Panc1 (cell line): ENCODE measurements at regions not wholly inside any gene's neighbourhood (a gene's known extent, or its start where the extent isn't known, plus 50 kb on each side); places are given as distances from the start of the nearest gene placed in this dataset.

Experiments used
- ATAC-seq: fragments of 200-7000 bp; cut with Tn5 transposase; 2 replicates; pipeline ENCODE4 v1.9.1; 2020; ENCODE audit warnings: mild to moderate bottlenecking, moderate library complexity
- BruUV-seq: library from RNA; stranded (reverse); fragments of 400-500 nt; replicated peaks from 2 replicates; lab custom pipeline; 2021; lab: Mats Ljungman, UMichigan
- CTCF ChIA-PET: fragments of 300-600 bp; sonication (Branson Sonifier 250); formaldehyde crosslinking; loops from one replicate; lab custom pipeline; 2022; ENCODE audit warnings: antibody characterized with exemption; lab: Charles Lee
- POLR2A ChIA-PET: fragments of 300-600 bp; sonication (Branson Sonifier 250); formaldehyde crosslinking; loops from one replicate; lab custom pipeline; 2022; ENCODE audit warnings: antibody characterized with exemption; lab: Charles Lee
- DNase-seq: peaks from one replicate; pipeline ENCODE4 v3.0.0-alpha.2; 2010; ENCODE audit warnings: low read depth, low spot score
- H3K27ac ChIP-seq: 2 replicates; pipeline ENCODE4 v1.5.1; 2011; ENCODE audit warnings: mild to moderate bottlenecking, low read length, inconsistent platforms
- H3K27me3 ChIP-seq: fragments of 200-500 bp; sonication (Bioruptor generic); 2 replicates; pipeline ENCODE4 v1.6.0; 2014; ENCODE audit warnings: low read length, inconsistent platforms; ENCODE audit not compliant: control insufficient read depth, insufficient read depth
- H3K36me3 ChIP-seq: fragments of 200-500 bp; sonication (Bioruptor generic); 2 replicates; pipeline ENCODE4 v1.5.1; 2014; ENCODE audit warnings: inconsistent platforms, mild to moderate bottlenecking, low read length, moderate library complexity; ENCODE audit not compliant: control insufficient read depth, insufficient read depth
- H3K4me1 ChIP-seq: 2 replicates; pipeline ENCODE4 v1.5.1; 2011; ENCODE audit warnings: inconsistent platforms, mild to moderate bottlenecking, low read length, moderate library complexity; ENCODE audit not compliant: control insufficient read depth, insufficient read depth
- H3K4me3 ChIP-seq, 2 experiments: 2 replicates each; pipeline ENCODE4 v1.5.1; 2011 to 2012; ENCODE audit warnings: low read depth in 2 of 2, low read length in 2 of 2, mild to moderate bottlenecking in 2 of 2, inconsistent platforms in 1 of 2, moderate library complexity in 1 of 2
- H3K9me3 ChIP-seq: fragments of 200-500 bp; sonication (Bioruptor generic); 2 replicates; pipeline ENCODE4 v1.5.1; 2014; ENCODE audit warnings: low read depth, mild to moderate bottlenecking, inconsistent platforms, low read length, moderate library complexity; ENCODE audit not compliant: control insufficient read depth, insufficient read depth
- CTCF ChIP-seq: fragments of 450-650 bp; IDR thresholded peaks from 2 replicates; pipeline ENCODE4 v1.5.1; 2017; ENCODE audit warnings: mild to moderate bottlenecking
- POLR2AphosphoS5 ChIP-seq: IDR thresholded peaks from 2 replicates; pipeline ENCODE4 v1.6.1; 2012; ENCODE audit warnings: mild to moderate bottlenecking, low read depth, low read length, moderate library complexity
- REST ChIP-seq, 2 experiments: IDR thresholded peaks; 2 replicates each; pipeline ENCODE4 v1.6.1; 2011 to 2012; ENCODE audit warnings: low read depth in 2 of 2, control low read depth in 1 of 2, low read length in 1 of 2, mild to moderate bottlenecking in 1 of 2, moderate library complexity in 1 of 2; ENCODE audit not compliant: insufficient read depth in 1 of 2
- SIN3A ChIP-seq: IDR thresholded peaks from 2 replicates; pipeline ENCODE4 v1.6.1; 2012; ENCODE audit warnings: low read depth, mild to moderate bottlenecking, low read length, moderate library complexity, borderline replicate concordance; ENCODE audit not compliant: insufficient read depth
- TCF7L2 ChIP-seq: IDR thresholded peaks from 2 replicates; pipeline ENCODE4 v1.6.1; 2011; ENCODE audit warnings: mild to moderate bottlenecking, low read depth, low read length, inconsistent platforms
- in situ Hi-C: cut with HindIII; loops from 2 replicates; pipeline ENCODE4 v1.10.0; 2016; ENCODE audit warnings: low sequenced_read_pairs, low pct_unique_long_range_greater_than_20kb
- intact Hi-C: fragments of 100-400 bp; cut with micrococcal nuclease; formaldehyde crosslinking; loops from one replicate; pipeline ENCODE4 v1.10.0; 2022; ENCODE audit not compliant: unreplicated experiment

- H3K27ac ChIP-seq, result peak overlapping the region; percentile 98
- ChIA-PET POLR2A (no interaction called here), CTCF (interaction anchor here (0.6 kb wide), 1 partner anchor 317 kb away, joined by 4 read pairs; no protein-coding TSS in a partner anchor)
- intact Hi-C loops (no loop called here), in situ Hi-C loops (no loop called here)
- no TSS peak for BruUV-seq
- ATAC-seq (no peak), DNase-seq (no peak)
- no peaks in the 10 kb centered on the region for H3K36me3 ChIP-seq
- H3K4me1 ChIP-seq, result peaks cover 69% of the 10 kb centered on the region
- H3K27me3 ChIP-seq, result no peaks in the 10 kb centered on the region
- H3K9me3 ChIP-seq, result no peaks in the 10 kb centered on the region
- peak overlapping the region; percentile 39 to 42 for H3K4me3 ChIP-seq
- TF ChIP-seq POLR2AphosphoS5 (no peak), TCF7L2 (no peak), CTCF (no peak), REST (IDR thresholded peaks at IDR 0.05; ENCODE audit: insufficient read depth in 1 of 2, low read depth in 2 of 2, low read length in 1 of 2) (no peak), SIN3A (no peak)
Observed at GRCh38 chr9:129490583-129491486, 130.1 kb downstream of the C9orf50 start.

GRCh38 chr9:129489838-129490582 is 130.9 kb downstream of the C9orf50 start:
- intact Hi-C loops, result loop anchor here (5.0 to 10.0 kb wide), 2 partner anchors 75 to 313 kb away; partner anchors contain the start of gene IER5L
- ChIA-PET CTCF (interaction anchor here (0.6 kb wide), 1 partner anchor 127 kb away, joined by 4 read pairs; no protein-coding TSS in a partner anchor), POLR2A (interaction anchor here (0.6 kb wide), 2 partner anchors 20 to 98 kb away, joined by 3 to 4 read pairs; no protein-coding TSS in a partner anchor)
- Histone ChIP-seq H3K4me1 (peaks cover 69% of the 10 kb centered on the region), H3K4me3 (peak overlapping the region; percentile 39 to 42), H3K27me3 (no peaks in the 10 kb centered on the region), H3K36me3 (no peaks in the 10 kb centered on the region), H3K27ac (peak overlapping the region; percentile 98), H3K9me3 (no peaks in the 10 kb centered on the region)
- TF ChIP-seq REST (IDR thresholded peaks at IDR 0.05; ENCODE audit: insufficient read depth in 1 of 2, low read depth in 2 of 2, low read length in 1 of 2), result no peak
- no peak; the same call in 1 of the 2 replicates for TF ChIP-seq POLR2AphosphoS5
- no peak for TF ChIP-seq CTCF
- no peak for TF ChIP-seq SIN3A
- no peak for TF ChIP-seq TCF7L2
- DNase-seq (no peak), ATAC-seq (no peak)
- in situ Hi-C loops, result no loop called here
- BruUV-seq, result no TSS peak
